H1 (cell line): ENCODE measurements at regions not wholly inside any gene's neighbourhood (a gene's known extent, or its start where the extent isn't known, plus 50 kb on each side); places are given as distances from the start of the nearest gene placed in this dataset.

Source experiments
- CTCF ChIA-PET: fragments of 300-600 bp; sonication (Branson Sonifier 250); formaldehyde crosslinking; loops from one replicate; lab custom pipeline; 2021; ENCODE audit not compliant: partially characterized antibody; lab: Charles Lee
- POLR2A ChIA-PET: fragments of 300-600 bp; sonication (Branson Sonifier 250); formaldehyde crosslinking; loops from one replicate; lab custom pipeline; 2021; ENCODE audit warnings: inconsistent platforms; ENCODE audit not compliant: partially characterized antibody; lab: Charles Lee
- DNase-seq, 2 experiments: peaks; one replicate each; pipeline versions ENCODE4 v3.0.0 to v3.0.0-alpha.2; 2010 to 2022; ENCODE audit warnings: low spot score in 2 of 2, low read depth in 1 of 2, mixed read lengths in 1 of 2
- FAIRE-seq: peaks from 2 replicates; lab custom pipeline; 2011; peaks lifted over from hg19 to GRCh38; lab: Jason Lieb, UNC
- H2AFZ ChIP-seq: 2 replicates; pipeline ENCODE4 v1.8.1; 2012; ENCODE audit warnings: low read length, inconsistent platforms
- H2AK5ac ChIP-seq: 2 replicates; pipeline ENCODE4 v1.6.1; 2013; ENCODE audit warnings: low read depth, low read length
- H2BK120ac ChIP-seq: replicated peaks from 2 replicates; pipeline ENCODE3; 2013; ENCODE audit warnings: low read depth, low read length, inconsistent platforms
- H2BK12ac ChIP-seq: 2 replicates; pipeline ENCODE4 v1.6.1; 2013; ENCODE audit warnings: low read depth, low read length
- H2BK15ac ChIP-seq: 2 replicates; pipeline ENCODE4 v1.6.1; 2013; ENCODE audit warnings: low read length
- H2BK20ac ChIP-seq: 2 replicates; pipeline ENCODE4 v1.6.1; 2013; ENCODE audit warnings: low read length
- H2BK5ac ChIP-seq: 2 replicates; pipeline ENCODE4 v1.6.1; 2013; ENCODE audit warnings: low read depth, low read length
- H3K14ac ChIP-seq: 2 replicates; pipeline ENCODE4 v1.6.1; 2013; ENCODE audit warnings: inconsistent platforms; ENCODE audit not compliant: insufficient read length
- H3K18ac ChIP-seq: 2 replicates; pipeline ENCODE4 v1.6.1; 2013; ENCODE audit warnings: low read length; ENCODE audit errors: extremely low read depth
- H3K23ac ChIP-seq: 2 replicates; pipeline ENCODE4 v1.6.1; 2013; ENCODE audit warnings: inconsistent platforms; ENCODE audit not compliant: insufficient read length
- H3K23me2 ChIP-seq: 2 replicates; pipeline ENCODE4 v1.6.1; 2013; ENCODE audit warnings: low read depth, low read length
- H3K27ac ChIP-seq: 2 replicates; pipeline ENCODE4 v1.6.1; 2011; ENCODE audit warnings: low read depth, low read length, inconsistent platforms
- H3K27me3 ChIP-seq, 4 experiments: replicated peaks in 1 of 4; 1 replicate in 1 of 4; 2 replicates in 3 of 4; pipeline versions ENCODE4 v1.6.1 to v1.8.1; 2011 to 2013; ENCODE audit warnings: low read length in 3 of 4, mild to moderate bottlenecking in 3 of 4, inconsistent platforms in 2 of 4, mixed read lengths in 2 of 4, moderate library complexity in 1 of 4; ENCODE audit not compliant: control insufficient read depth in 3 of 4, insufficient read depth in 3 of 4; ENCODE audit errors: extremely low read depth in 1 of 4
- H3K36me3 ChIP-seq, 4 experiments: 2 replicates each; pipeline versions ENCODE4 v1.6.1 to v1.8.1; 2011 to 2013; ENCODE audit warnings: mild to moderate bottlenecking in 4 of 4, low read length in 3 of 4, moderate library complexity in 2 of 4, control low read depth in 1 of 4, inconsistent platforms in 1 of 4; ENCODE audit not compliant: insufficient read depth in 4 of 4, control insufficient read depth in 2 of 4
- H3K4ac ChIP-seq: replicated peaks from 2 replicates; pipeline ENCODE3; 2013; ENCODE audit warnings: low read length, low read depth, mixed read lengths, inconsistent platforms; ENCODE audit not compliant: insufficient read length
- H3K4me1 ChIP-seq, 4 experiments: replicated peaks in 1 of 4; 1 replicate in 1 of 4; 2 replicates in 3 of 4; pipeline versions ENCODE4 v1.6.1 to v1.8.1; 2011 to 2013; ENCODE audit warnings: low read length in 3 of 4, inconsistent platforms in 2 of 4, mixed read lengths in 1 of 4; ENCODE audit not compliant: insufficient read depth in 4 of 4, control insufficient read depth in 3 of 4
- H3K4me2 ChIP-seq, 2 experiments: 2 replicates each; pipeline versions ENCODE4 v1.6.1 to v1.8.1; 2011 to 2013; ENCODE audit warnings: low read depth in 2 of 2, low read length in 2 of 2, control low read depth in 1 of 2, inconsistent platforms in 1 of 2, mild to moderate bottlenecking in 1 of 2; ENCODE audit not compliant: insufficient read depth in 1 of 2
- H3K4me3 ChIP-seq, 4 experiments: fragments of 200-600, 300-600 bp in 1 of 4; sonication (generic), shearing (Covaris generic), sonication (Bioruptor Twin) in 1 of 4; 2 replicates each; pipeline versions ENCODE4 v1.5.1 to v1.8.1; 2011 to 2016; ENCODE audit warnings: low read length in 4 of 4, low read depth in 3 of 4, control low read depth in 2 of 4, inconsistent platforms in 2 of 4, mild to moderate bottlenecking in 2 of 4, mixed read lengths in 1 of 4, moderate library complexity in 1 of 4; ENCODE audit not compliant: insufficient read depth in 2 of 4; ENCODE audit errors: extremely low read depth in 1 of 4
- H3K56ac ChIP-seq: replicated peaks from 2 replicates; pipeline ENCODE3; 2013; ENCODE audit warnings: low read depth, mild to moderate bottlenecking, mixed read lengths, low read length, inconsistent platforms; ENCODE audit not compliant: insufficient read length
- H3K79me1 ChIP-seq: 2 replicates; pipeline ENCODE4 v1.6.1; 2013; ENCODE audit warnings: low read depth, low read length, control low read depth
- H3K79me2 ChIP-seq, 2 experiments: 2 replicates each; pipeline versions ENCODE4 v1.6.1 to v1.8.1; 2012 to 2013; ENCODE audit warnings: low read length in 2 of 2, mild to moderate bottlenecking in 2 of 2, inconsistent platforms in 1 of 2; ENCODE audit not compliant: insufficient read depth in 2 of 2, control insufficient read depth in 1 of 2
- H3K9ac ChIP-seq, 4 experiments: replicated peaks in 1 of 4; 1 replicate in 1 of 4; 2 replicates in 3 of 4; pipeline versions ENCODE4 v1.6.1 to v1.8.1; 2011 to 2013; ENCODE audit warnings: low read depth in 3 of 4, low read length in 3 of 4, control low read depth in 2 of 4, mild to moderate bottlenecking in 2 of 4, moderate library complexity in 2 of 4, inconsistent platforms in 1 of 4; ENCODE audit errors: extremely low read depth in 1 of 4
- H3K9me3 ChIP-seq, 2 experiments: 2 replicates each; pipeline versions ENCODE4 v1.6.1 to v1.8.1; 2012 to 2013; ENCODE audit warnings: mild to moderate bottlenecking in 2 of 2, moderate library complexity in 2 of 2, control low read depth in 1 of 2, inconsistent platforms in 1 of 2, low read depth in 1 of 2, low read length in 1 of 2, mixed read lengths in 1 of 2; ENCODE audit not compliant: insufficient read depth in 2 of 2
- H4K20me1 ChIP-seq, 2 experiments: replicated peaks in 1 of 2; 2 replicates each; pipeline versions ENCODE3 to v1.8.1; 2011 to 2013; ENCODE audit warnings: inconsistent platforms in 2 of 2, low read length in 2 of 2, mild to moderate bottlenecking in 1 of 2; ENCODE audit not compliant: insufficient read depth in 2 of 2, control insufficient read depth in 1 of 2
- H4K5ac ChIP-seq: 2 replicates; pipeline ENCODE4 v1.6.1; 2013; ENCODE audit warnings: low read length, low read depth, mixed read lengths, inconsistent platforms; ENCODE audit not compliant: insufficient read length
- H4K8ac ChIP-seq: 2 replicates; pipeline ENCODE4 v1.8.0; 2013; ENCODE audit warnings: mild to moderate bottlenecking, moderate library complexity, low read length, inconsistent platforms; ENCODE audit not compliant: insufficient read depth; ENCODE audit errors: extremely low read depth
- H4K91ac ChIP-seq: replicated peaks from 2 replicates; pipeline ENCODE3; 2013; ENCODE audit warnings: low read length, mixed read lengths, inconsistent platforms; ENCODE audit not compliant: insufficient read length
- ASH2L ChIP-seq: fragments of 200-600, 300-600 bp; sonication (generic); IDR thresholded peaks from one replicate; pipeline ENCODE4 v1.7.1; 2017; ENCODE audit warnings: low read length
- EGR1 ChIP-seq: IDR thresholded peaks from 2 replicates; pipeline ENCODE4 v1.6.1; 2011; ENCODE audit warnings: low read depth, low read length, borderline replicate concordance
- HDAC2 ChIP-seq, 2 experiments: fragments of 300-600 bp in 1 of 2; sonication (generic) in 1 of 2; IDR thresholded peaks; 2 replicates each; pipeline ENCODE4 v1.6.1; 2011 to 2012; ENCODE audit warnings: low read depth in 2 of 2, low read length in 2 of 2, mild to moderate bottlenecking in 2 of 2, moderate library complexity in 2 of 2, borderline replicate concordance in 1 of 2, inconsistent platforms in 1 of 2
- KDM1A ChIP-seq: fragments of 200-600, 300-600 bp; sonication (generic); IDR thresholded peaks from 2 replicates; pipeline ENCODE4 v1.7.1; 2016; ENCODE audit warnings: mild to moderate bottlenecking, low read length, borderline replicate concordance
- POLR2A ChIP-seq, 2 experiments: IDR thresholded peaks; 1 replicate in 1 of 2; 2 replicates in 1 of 2; pipeline ENCODE4 v1.6.1; 2011; ENCODE audit warnings: low read depth in 2 of 2, low read length in 2 of 2, mild to moderate bottlenecking in 2 of 2; ENCODE audit errors: control extremely low read depth in 1 of 2
- SP2 ChIP-seq: IDR thresholded peaks from 2 replicates; pipeline ENCODE4 v1.6.1; 2012; ENCODE audit warnings: mild to moderate bottlenecking, low read length, inconsistent platforms
- SRF ChIP-seq: IDR thresholded peaks from 2 replicates; pipeline ENCODE4 v1.6.1; 2011; ENCODE audit warnings: mild to moderate bottlenecking, low read depth, low read length, moderate library complexity
- USF2 ChIP-seq: IDR thresholded peaks from 2 replicates; pipeline ENCODE4 v1.6.1; 2011; ENCODE audit warnings: low read length, improper control_type of control experiment
- WGBS, 2 experiments: shearing (Covaris generic) in 1 of 2; methylation state at CpG; one replicate each; pipeline versions ENCODE4 v1.1.6 to v1.1.7; 2013 to 2015; ENCODE audit warnings: low lambda C conversion rate in 2 of 2, mixed read lengths in 2 of 2, inconsistent platforms in 1 of 2, low coverage in 1 of 2, missing lambda C conversion rate in 1 of 2; ENCODE audit not compliant: insufficient replicate concordance in 2 of 2, insufficient coverage in 1 of 2, insufficient read length in 1 of 2; ENCODE audit errors: extremely low coverage in 1 of 2, missing lambda C conversion rate in 1 of 2; 5-methylcytosine and 5-hydroxymethylcytosine counted together

DNA sequence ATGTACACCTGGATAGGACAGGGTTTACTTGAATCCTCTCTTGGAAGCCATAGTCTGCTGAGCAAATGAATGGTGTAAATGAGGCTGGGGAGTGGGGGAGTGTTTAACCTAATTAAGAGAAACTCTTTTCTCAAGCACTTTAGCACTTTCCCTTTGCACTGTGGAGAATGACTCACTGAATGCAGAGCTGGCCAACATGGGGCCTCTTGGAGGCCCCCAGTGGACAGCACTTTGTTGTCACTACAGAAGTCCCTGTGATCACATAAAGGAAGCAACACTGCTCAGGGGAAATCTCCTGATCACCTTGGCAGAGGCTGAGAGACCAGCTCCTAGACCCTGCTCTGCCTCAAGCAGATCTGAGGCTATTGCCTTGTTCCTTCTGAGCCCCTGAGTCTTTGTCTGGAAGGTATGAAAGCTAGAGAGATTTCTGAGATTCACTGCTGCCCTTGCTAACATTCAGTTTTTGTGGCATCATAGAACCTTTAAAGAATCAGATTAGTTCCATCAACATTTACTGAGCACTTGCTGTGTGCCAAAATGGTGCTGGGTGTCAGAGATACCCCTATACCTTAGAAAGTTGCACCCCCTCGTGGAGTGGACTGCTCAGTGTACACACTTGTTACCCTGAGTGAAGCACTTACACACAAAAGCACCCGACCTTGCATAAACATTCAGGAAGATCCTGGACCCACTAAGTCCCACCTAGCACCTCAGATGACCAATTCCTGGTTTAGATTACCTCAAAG, 230.1 kb upstream of the CCL2 start:
- no peak overlapping the region for H2BK12ac ChIP-seq
- no peak overlapping the region for H2BK120ac ChIP-seq
- H4K8ac ChIP-seq = no peak overlapping the region
- H3K4ac ChIP-seq = no peak overlapping the region
- DNase-seq (no peak), FAIRE-seq (no peak)
- no peak overlapping the region for H3K23ac ChIP-seq
- H3K56ac ChIP-seq = no peak overlapping the region
- no peak overlapping the region for H3K27ac ChIP-seq
- no peak overlapping the region for H4K91ac ChIP-seq
- H3K4me3 ChIP-seq = no peak overlapping the region
- POLR2A ChIA-PET = no interaction called here
- no peak overlapping the region for H3K14ac ChIP-seq
- H2AK5ac ChIP-seq = no peak overlapping the region
- no peak overlapping the region for H4K5ac ChIP-seq
- no peak overlapping the region for H3K4me2 ChIP-seq
- no peaks in the 10 kb centered on the region for H3K79me2 ChIP-seq
- no peak overlapping the region for H3K9ac ChIP-seq
- no peaks in the 10 kb centered on the region for H3K9me3 ChIP-seq
- H3K36me3 ChIP-seq = no peaks in the 10 kb centered on the region
- 90% methylated on average over 2 of the region's 2 CpGs; no CpG with 5 or more reads in 1 of the 2 experiments for WGBS, 2 experiments
- no peak overlapping the region for H3K18ac ChIP-seq
- no peak overlapping the region for H2BK20ac ChIP-seq
- H4K20me1 ChIP-seq = no peaks in the 10 kb centered on the region
- CTCF ChIA-PET = no interaction called here
- H2AFZ ChIP-seq = no peak overlapping the region
- no peak for TF ChIP-seq SP2
- TF ChIP-seq USF2 = no peak
- no peak for TF ChIP-seq ASH2L
- TF ChIP-seq HDAC2 (IDR thresholded peaks at IDR 0.05; ENCODE audit: borderline replicate concordance in 1 of 2, low read depth in 2 of 2, low read length in 2 of 2) = no peak
- no peak for TF ChIP-seq SRF
- no peak for TF ChIP-seq KDM1A
- TF ChIP-seq EGR1 = no peak
- no peak for TF ChIP-seq POLR2A (IDR thresholded peaks at IDR 0.05; ENCODE audit: control extremely low read depth in 1 of 2, low read depth in 2 of 2, low read length in 2 of 2)
- H2BK15ac ChIP-seq = no peak overlapping the region
- H3K4me1 ChIP-seq = peaks cover 0 to 3% (median 0%) of the 10 kb centered on the region in 4 experiments; a peak in 1 of 7 replicates
- H3K79me1 ChIP-seq = no peaks in the 10 kb centered on the region
- H2BK5ac ChIP-seq = no peak overlapping the region
- H3K27me3 ChIP-seq = no peaks in the 10 kb centered on the region
- no peaks in the 10 kb centered on the region for H3K23me2 ChIP-seq
